OCI-LY7 (cell line): ENCODE measurements at regions not wholly inside any gene's neighbourhood (a gene's known extent, or its start where the extent isn't known, plus 50 kb on each side); places are given as distances from the start of the nearest gene placed in this dataset.

ENCODE experiments used
- BruUV-seq: library from RNA; stranded (reverse); fragments of 400-500 nt; replicated peaks from 2 replicates; lab custom pipeline; 2021; lab: Mats Ljungman, UMichigan
- CTCF ChIA-PET: fragments of 300-600 bp; sonication (Branson Sonifier 250); formaldehyde crosslinking; loops from one replicate; lab custom pipeline; 2022; ENCODE audit warnings: antibody characterized with exemption; ENCODE audit not compliant: unreplicated experiment; lab: Charles Lee
- POLR2A ChIA-PET: fragments of 300-600 bp; sonication (Branson Sonifier 250); formaldehyde crosslinking; loops from one replicate; lab custom pipeline; 2022; ENCODE audit warnings: antibody characterized with exemption; lab: Charles Lee
- DNase-seq: peaks from one replicate; pipeline ENCODE4 v3.0.0-alpha.2; 2015; ENCODE audit warnings: low spot score
- H2AFZ ChIP-seq: fragments of 200-600 bp; sonication (generic), shearing (Covaris generic); 2 replicates; pipeline ENCODE4 v1.6.1; 2014; ENCODE audit warnings: mild to moderate bottlenecking, antibody characterized with exemption, low read length, moderate library complexity
- H3K27ac ChIP-seq: fragments of 200-600 bp; sonication (generic); 2 replicates; pipeline ENCODE4 v1.5.1; 2014; ENCODE audit warnings: mixed run types, low read depth, mild to moderate bottlenecking, moderate library complexity, low read length, inconsistent platforms; ENCODE audit not compliant: poor library complexity, severe bottlenecking
- H3K36me3 ChIP-seq: fragments of 200-600 bp; sonication (generic); 2 replicates; pipeline ENCODE4 v1.6.1; 2014; ENCODE audit warnings: mild to moderate bottlenecking, antibody characterized with exemption, low read length, moderate library complexity, mixed read lengths; ENCODE audit not compliant: insufficient read depth
- H3K4me1 ChIP-seq: fragments of 200-600 bp; sonication (generic); 2 replicates; pipeline ENCODE4 v1.5.1; 2014; ENCODE audit warnings: mild to moderate bottlenecking, low read length; ENCODE audit not compliant: insufficient read depth, poor library complexity, severe bottlenecking
- H3K4me2 ChIP-seq: fragments of 200-600 bp; sonication (generic); 2 replicates; pipeline ENCODE4 v1.6.1; 2014; ENCODE audit warnings: mild to moderate bottlenecking, low read length
- H3K4me3 ChIP-seq: fragments of 200-600 bp; sonication (generic); 2 replicates; pipeline ENCODE4 v1.5.1; 2014; ENCODE audit warnings: mild to moderate bottlenecking, low read depth, low read length; ENCODE audit not compliant: poor library complexity, severe bottlenecking
- H3K79me2 ChIP-seq: fragments of 200-600 bp; sonication (generic); 2 replicates; pipeline ENCODE4 v1.6.1; 2016; ENCODE audit warnings: low read depth, mild to moderate bottlenecking, low read length, moderate library complexity, mixed read lengths; ENCODE audit not compliant: insufficient read depth
- H3K9me2 ChIP-seq: fragments of 200-600 bp; sonication (generic); 2 replicates; pipeline ENCODE4 v1.6.1; 2016; ENCODE audit warnings: mild to moderate bottlenecking, low read length, mixed read lengths; ENCODE audit not compliant: insufficient read depth
- H3K9me3 ChIP-seq: fragments of 200-600 bp; sonication (generic); 2 replicates; pipeline ENCODE4 v1.6.1; 2014; ENCODE audit warnings: mild to moderate bottlenecking, mixed run types, low read length, mixed read lengths
- H4K20me1 ChIP-seq: fragments of 200-600 bp; sonication (generic); 2 replicates; pipeline ENCODE4 v1.6.1; 2014; ENCODE audit warnings: mild to moderate bottlenecking, antibody characterized with exemption, low read length, moderate library complexity, mixed read lengths; ENCODE audit not compliant: insufficient read depth
- EZH2phosphoT487 ChIP-seq: fragments of 200-600 bp; sonication (generic); IDR thresholded peaks from 2 replicates; pipeline ENCODE4 v1.6.1; 2018; ENCODE audit warnings: low read depth, borderline replicate concordance, mild to moderate bottlenecking, mixed run types, antibody characterized with exemption, low read length, moderate library complexity, mixed read lengths
- intact Hi-C: fragments of 100-400 bp; cut with micrococcal nuclease; formaldehyde crosslinking; loops from one replicate; pipeline ENCODE4 v1.10.0; 2022; ENCODE audit not compliant: unreplicated experiment
- TF ChIP-seq, protein P1 (sequence below): fragments of 200-600 bp; sonication (generic); conservative IDR thresholded peaks from 2 replicates; pipeline ENCODE4 v1.5.1; 2014; ENCODE audit warnings: mild to moderate bottlenecking, antibody characterized with exemption, low read length, moderate library complexity, mixed read lengths

DNA sequence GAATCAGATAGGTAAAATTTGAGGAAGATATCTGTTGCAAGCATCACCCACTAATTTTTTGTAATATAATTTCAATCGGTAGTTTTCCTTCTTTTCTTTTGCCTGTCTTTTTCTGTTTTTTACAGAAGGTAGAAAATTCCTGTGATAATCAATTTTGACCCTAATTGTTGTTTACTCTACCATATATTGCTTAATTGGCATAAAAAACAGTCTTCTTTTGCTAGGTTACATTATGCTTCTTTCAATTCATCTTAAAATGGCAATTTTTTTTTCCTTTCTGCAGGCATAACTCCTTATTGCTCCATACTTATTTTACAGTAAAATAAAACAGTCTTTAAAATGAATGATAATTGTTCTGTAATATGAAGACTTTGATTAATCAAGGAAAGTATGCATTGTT lies 286.2 kb upstream of the LRP1B start:
- POLR2A ChIA-PET = no interaction called here
- Histone ChIP-seq H3K4me2 (no peak overlapping the region), H2AFZ (no peak overlapping the region), H3K36me3 (no peaks in the 10 kb centered on the region), H3K9me3 (no peaks in the 10 kb centered on the region), H3K4me1 (no peaks in the 10 kb centered on the region), H3K9me2 (no peaks in the 10 kb centered on the region), H4K20me1 (no peaks in the 10 kb centered on the region), H3K79me2 (no peaks in the 10 kb centered on the region), H3K27ac (no peak overlapping the region), H3K4me3 (no peak overlapping the region)
- intact Hi-C loops = no loop called here
- DNase-seq = no peak
- BruUV-seq = no TSS peak
- TF ChIP-seq EZH2phosphoT487 = no peak
- CTCF ChIA-PET = no interaction called here

DNA sequence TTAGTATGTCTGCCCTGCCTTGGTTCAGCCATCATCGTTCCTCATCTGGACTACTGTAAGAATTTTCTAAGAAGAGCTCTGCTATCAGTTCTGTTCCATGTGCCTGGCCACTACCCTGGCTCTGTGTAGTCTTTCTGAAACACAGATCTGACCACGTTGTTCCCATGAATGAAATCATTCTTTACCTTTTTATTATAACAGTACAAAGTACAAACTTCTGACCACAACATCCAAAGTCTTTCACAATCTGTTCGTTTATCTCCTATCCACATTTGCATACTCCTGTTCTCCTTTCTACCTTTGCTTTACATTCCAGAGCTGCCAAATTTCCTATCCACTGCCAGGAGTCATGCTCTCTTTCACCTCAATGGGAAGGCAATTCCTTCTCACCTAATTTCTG lies 284.6 kb upstream of the LRP1B start:
- intact Hi-C loops = no loop called here
- TF ChIP-seq, protein P1, sequence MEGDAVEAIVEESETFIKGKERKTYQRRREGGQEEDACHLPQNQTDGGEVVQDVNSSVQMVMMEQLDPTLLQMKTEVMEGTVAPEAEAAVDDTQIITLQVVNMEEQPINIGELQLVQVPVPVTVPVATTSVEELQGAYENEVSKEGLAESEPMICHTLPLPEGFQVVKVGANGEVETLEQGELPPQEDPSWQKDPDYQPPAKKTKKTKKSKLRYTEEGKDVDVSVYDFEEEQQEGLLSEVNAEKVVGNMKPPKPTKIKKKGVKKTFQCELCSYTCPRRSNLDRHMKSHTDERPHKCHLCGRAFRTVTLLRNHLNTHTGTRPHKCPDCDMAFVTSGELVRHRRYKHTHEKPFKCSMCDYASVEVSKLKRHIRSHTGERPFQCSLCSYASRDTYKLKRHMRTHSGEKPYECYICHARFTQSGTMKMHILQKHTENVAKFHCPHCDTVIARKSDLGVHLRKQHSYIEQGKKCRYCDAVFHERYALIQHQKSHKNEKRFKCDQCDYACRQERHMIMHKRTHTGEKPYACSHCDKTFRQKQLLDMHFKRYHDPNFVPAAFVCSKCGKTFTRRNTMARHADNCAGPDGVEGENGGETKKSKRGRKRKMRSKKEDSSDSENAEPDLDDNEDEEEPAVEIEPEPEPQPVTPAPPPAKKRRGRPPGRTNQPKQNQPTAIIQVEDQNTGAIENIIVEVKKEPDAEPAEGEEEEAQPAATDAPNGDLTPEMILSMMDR = no peak
- TF ChIP-seq EZH2phosphoT487 = no peak
- Histone ChIP-seq H3K27ac (no peak overlapping the region), H3K36me3 (no peaks in the 10 kb centered on the region), H3K9me2 (no peaks in the 10 kb centered on the region), H3K4me2 (no peak overlapping the region), H3K9me3 (no peaks in the 10 kb centered on the region), H3K4me1 (no peaks in the 10 kb centered on the region), H3K79me2 (no peaks in the 10 kb centered on the region), H4K20me1 (no peaks in the 10 kb centered on the region), H2AFZ (no peak overlapping the region), H3K4me3 (no peak overlapping the region)
- CTCF ChIA-PET = no interaction called here
- BruUV-seq = no TSS peak
- POLR2A ChIA-PET = no interaction called here
- no peak for DNase-seq

DNA sequence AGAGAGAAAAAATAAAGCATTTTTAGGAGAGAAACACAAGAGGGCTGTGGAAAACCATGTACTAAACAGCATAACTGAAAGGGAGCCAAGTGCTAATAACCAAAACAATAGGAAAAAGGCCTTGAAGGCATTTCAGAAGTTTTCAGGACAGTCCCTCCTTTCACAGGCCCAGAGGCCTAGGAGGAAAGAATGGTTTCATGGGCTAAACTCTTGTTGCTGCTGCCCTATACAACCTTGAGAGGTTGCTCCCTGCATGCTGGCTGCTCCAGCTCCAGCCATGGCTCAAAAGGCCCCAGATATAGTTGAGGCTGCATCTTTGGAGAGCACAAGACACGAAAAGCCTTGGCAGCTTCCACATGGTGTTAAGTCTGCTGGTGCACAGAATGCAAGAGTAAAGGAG lies 267.4 kb upstream of the LRP1B start:
- BruUV-seq = no TSS peak

More for the DNA sequence above, 267.4 kb upstream of the LRP1B start:
- no peaks in the 10 kb centered on the region for H3K9me2 ChIP-seq
- H3K4me3 ChIP-seq = no peak overlapping the region
- H4K20me1 ChIP-seq = no peaks in the 10 kb centered on the region
- H3K79me2 ChIP-seq = no peaks in the 10 kb centered on the region
- TF ChIP-seq EZH2phosphoT487 = no peak
- TF ChIP-seq, protein P1 = no peak
- DNase-seq = no peak
- no peaks in the 10 kb centered on the region for H3K36me3 ChIP-seq
- CTCF ChIA-PET = no interaction called here
- intact Hi-C loops = no loop called here
- H3K27ac ChIP-seq = no peak overlapping the region
- H3K4me1 ChIP-seq = no peaks in the 10 kb centered on the region
- POLR2A ChIA-PET = no interaction called here
- no peaks in the 10 kb centered on the region for H3K9me3 ChIP-seq
- no peak overlapping the region for H3K4me2 ChIP-seq
- no peak overlapping the region for H2AFZ ChIP-seq
